ENCODE measurements at regions not wholly inside any gene's neighbourhood (a gene's known extent, or its start where the extent isn't known, plus 50 kb on each side); places are given as distances from the start of the nearest gene placed in this dataset.

DNA sequence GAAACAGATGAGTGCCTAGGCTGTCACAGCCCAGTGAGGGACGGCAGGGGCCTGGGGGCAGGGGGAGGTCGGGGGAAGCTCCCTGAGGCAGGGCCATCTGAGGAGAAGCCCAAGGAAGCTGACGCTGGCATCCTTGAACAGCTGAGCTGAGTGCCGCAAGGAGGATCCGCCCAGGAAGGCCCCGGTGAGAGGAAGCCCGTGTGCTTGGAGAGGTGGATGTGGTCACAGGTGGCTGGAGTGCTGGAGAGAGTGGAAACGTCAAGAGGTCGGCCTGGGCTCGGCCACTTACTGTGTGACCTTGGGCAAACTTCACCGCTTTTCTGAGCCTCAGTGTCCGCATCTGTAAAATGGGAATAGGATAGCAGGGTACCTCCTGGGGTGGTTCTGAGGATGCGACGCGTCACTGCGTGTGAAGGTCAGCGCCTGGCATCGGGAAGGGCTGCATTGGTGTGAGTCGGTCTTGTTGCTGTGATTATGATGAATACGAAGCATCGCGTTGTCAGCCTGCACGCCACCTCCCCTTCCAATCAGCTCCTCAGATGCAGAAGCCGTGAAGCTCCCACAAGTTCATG lies 116.1 kb upstream of the PTPN1 start:
- no peak for TF ChIP-seq CSDC2 (CRISPR knock-in tag; IDR thresholded peaks at IDR 0.05)
- TF ChIP-seq ZFP30 (CRISPR knock-in tag; IDR thresholded peaks at IDR 0.05) = no peak
- no peak for TF ChIP-seq RARB (CRISPR knock-in tag; IDR thresholded peaks at IDR 0.05)
- TF ChIP-seq OSR1 (CRISPR knock-in tag; IDR thresholded peaks at IDR 0.05) = no peak
- TF ChIP-seq, protein P1, sequence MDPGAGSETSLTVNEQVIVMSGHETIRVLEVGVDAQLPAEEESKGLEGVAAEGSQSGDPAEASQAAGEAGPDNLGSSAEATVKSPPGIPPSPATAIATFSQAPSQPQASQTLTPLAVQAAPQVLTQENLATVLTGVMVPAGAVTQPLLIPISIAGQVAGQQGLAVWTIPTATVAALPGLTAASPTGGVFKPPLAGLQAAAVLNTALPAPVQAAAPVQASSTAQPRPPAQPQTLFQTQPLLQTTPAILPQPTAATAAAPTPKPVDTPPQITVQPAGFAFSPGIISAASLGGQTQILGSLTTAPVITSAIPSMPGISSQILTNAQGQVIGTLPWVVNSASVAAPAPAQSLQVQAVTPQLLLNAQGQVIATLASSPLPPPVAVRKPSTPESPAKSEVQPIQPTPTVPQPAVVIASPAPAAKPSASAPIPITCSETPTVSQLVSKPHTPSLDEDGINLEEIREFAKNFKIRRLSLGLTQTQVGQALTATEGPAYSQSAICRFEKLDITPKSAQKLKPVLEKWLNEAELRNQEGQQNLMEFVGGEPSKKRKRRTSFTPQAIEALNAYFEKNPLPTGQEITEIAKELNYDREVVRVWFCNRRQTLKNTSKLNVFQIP (CRISPR knock-in tag; IDR thresholded peaks at IDR 0.05; ENCODE audit: borderline replicate concordance, low read depth) = no peak
- TF ChIP-seq TSHZ2 (CRISPR knock-in tag; IDR thresholded peaks at IDR 0.05) = no peak
- TF ChIP-seq CREB5 (CRISPR knock-in tag; IDR thresholded peaks at IDR 0.05; ENCODE audit: low read depth) = no peak

Data from SK-N-SH treated with all-trans-retinoic acid at 6 μM for 48 hours (cell line).